ENCODE measurements at regions not wholly inside any gene's neighbourhood (a gene's known extent, or its start where the extent isn't known, plus 50 kb on each side); places are given as distances from the start of the nearest gene placed in this dataset.

DNA sequence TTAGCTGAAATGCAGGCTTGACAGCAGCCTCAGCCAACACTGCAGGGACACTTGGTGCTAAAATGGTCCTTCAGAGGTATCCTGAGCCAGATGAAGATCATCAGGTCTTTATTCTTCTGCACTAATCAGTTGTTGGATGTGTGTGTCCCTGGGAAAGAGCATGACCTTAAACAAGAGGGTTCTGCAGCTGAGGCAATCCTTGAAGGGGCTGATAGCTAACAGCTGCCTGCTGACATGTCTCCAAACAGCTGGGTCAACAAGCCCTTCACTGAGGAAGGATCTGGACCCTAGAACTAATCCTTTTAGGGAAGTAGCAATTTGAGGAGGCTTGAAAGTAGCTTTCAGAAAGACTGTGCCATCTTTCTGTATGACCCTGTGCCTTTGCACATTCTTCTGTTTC, 376.3 kb upstream of the ACTBL2 start:
- Histone ChIP-seq H3K36me3 (ENCODE audit: control insufficient read depth, insufficient read depth, low read length) (no peaks in the 10 kb centered on the region), H3K27ac (ENCODE audit: low read depth, low read length) (no peak overlapping the region), H3K9ac (ENCODE audit: low read length) (no peak overlapping the region), H3K27me3 (ENCODE audit: control insufficient read depth, insufficient read depth, low read length) (no peaks in the 10 kb centered on the region), H3K4me3 (ENCODE audit: low read length) (no peak overlapping the region), H3K4me1 (ENCODE audit: control insufficient read depth, insufficient read depth, low read length) (no peaks in the 10 kb centered on the region)

GRCh38 chr5:57857696-57858095, 375.1 kb upstream of the ACTBL2 start:
- Histone ChIP-seq H3K27me3 (ENCODE audit: control insufficient read depth, insufficient read depth, low read length) (no peaks in the 10 kb centered on the region), H3K27ac (ENCODE audit: low read depth, low read length) (no peak overlapping the region)

DNA sequence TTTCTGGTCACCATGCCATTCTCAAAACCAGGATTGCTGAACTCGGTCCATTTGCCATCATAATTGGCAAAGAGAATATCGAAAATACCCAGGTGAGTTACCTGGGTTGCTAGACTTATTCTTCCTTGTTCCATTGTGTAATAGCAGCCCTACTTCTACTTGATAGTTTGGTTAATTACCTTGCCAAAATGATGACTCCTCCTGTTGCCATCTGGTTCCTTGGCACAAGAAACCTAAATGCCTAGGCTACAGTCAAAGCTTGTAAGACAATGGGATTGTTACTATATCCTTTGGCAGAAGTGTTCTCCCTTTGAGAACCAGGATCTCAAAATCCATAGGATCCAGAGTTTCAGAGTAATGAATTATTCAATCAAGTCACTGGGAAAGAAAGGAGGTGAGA, 373.2 kb upstream of the ACTBL2 start:
- no peak overlapping the region for H3K27ac ChIP-seq (ENCODE audit: low read depth, low read length)
- H3K4me1 ChIP-seq (ENCODE audit: control insufficient read depth, insufficient read depth, low read length), result no peaks in the 10 kb centered on the region
- no peaks in the 10 kb centered on the region for H3K36me3 ChIP-seq (ENCODE audit: control insufficient read depth, insufficient read depth, low read length)
- H3K9ac ChIP-seq (ENCODE audit: low read length), result no peak overlapping the region
- H3K4me3 ChIP-seq (ENCODE audit: low read length), result no peak overlapping the region
- H3K27me3 ChIP-seq (ENCODE audit: control insufficient read depth, insufficient read depth, low read length), result no peaks in the 10 kb centered on the region

More at GRCh38 chr5:57857696-57858095, 375.1 kb upstream of the ACTBL2 start:
- no peaks in the 10 kb centered on the region for H3K36me3 ChIP-seq (ENCODE audit: control insufficient read depth, insufficient read depth, low read length)
- no peaks in the 10 kb centered on the region for H3K4me1 ChIP-seq (ENCODE audit: control insufficient read depth, insufficient read depth, low read length)
- no peak overlapping the region for H3K9ac ChIP-seq (ENCODE audit: low read length)
- no peak overlapping the region for H3K4me3 ChIP-seq (ENCODE audit: low read length)

DNA sequence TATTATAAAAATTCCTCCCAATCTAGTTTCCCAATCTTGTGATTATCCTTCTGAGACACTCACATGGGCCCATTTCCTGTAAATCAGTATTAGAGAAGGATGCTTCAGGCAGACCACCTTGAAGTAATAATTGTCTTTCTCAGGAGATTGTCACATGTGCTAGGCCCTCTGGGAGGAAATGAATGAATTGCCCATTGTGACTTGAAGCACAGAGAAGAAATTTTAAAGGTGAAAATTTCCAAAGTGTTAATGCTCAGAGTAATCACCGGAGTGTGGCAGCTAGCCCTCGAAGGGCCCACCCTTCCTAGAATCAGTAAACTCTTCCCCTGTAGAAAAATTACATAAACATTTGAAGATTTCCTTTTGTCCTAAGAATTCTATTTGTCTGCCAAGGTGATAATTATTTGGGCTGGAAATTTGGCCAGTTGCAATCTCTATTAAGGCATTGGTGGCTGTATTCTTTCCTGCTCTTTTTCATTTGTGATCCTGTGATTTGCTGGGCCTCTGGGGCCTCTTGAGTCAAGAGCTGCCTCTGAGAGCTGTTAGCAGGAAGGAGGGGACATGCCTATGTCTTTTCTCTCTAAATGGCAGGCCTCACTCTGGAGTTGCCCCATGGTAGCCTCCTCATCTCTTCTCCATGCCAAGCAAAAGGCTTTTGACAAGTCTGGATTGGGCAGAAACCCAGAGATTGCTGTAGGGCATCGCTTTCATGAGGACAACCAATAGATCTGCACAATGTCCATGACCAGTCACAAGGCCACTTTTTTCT, 371.5 kb upstream of the ACTBL2 start:
- no peaks in the 10 kb centered on the region for H3K27me3 ChIP-seq (ENCODE audit: control insufficient read depth, insufficient read depth, low read length)
- H3K27ac ChIP-seq (ENCODE audit: low read depth, low read length), result no peak overlapping the region
- H3K4me3 ChIP-seq (ENCODE audit: low read length), result no peak overlapping the region
- no peak overlapping the region for H3K9ac ChIP-seq (ENCODE audit: low read length)
- no peaks in the 10 kb centered on the region for H3K36me3 ChIP-seq (ENCODE audit: control insufficient read depth, insufficient read depth, low read length)
- no peaks in the 10 kb centered on the region for H3K4me1 ChIP-seq (ENCODE audit: control insufficient read depth, insufficient read depth, low read length)

DNA sequence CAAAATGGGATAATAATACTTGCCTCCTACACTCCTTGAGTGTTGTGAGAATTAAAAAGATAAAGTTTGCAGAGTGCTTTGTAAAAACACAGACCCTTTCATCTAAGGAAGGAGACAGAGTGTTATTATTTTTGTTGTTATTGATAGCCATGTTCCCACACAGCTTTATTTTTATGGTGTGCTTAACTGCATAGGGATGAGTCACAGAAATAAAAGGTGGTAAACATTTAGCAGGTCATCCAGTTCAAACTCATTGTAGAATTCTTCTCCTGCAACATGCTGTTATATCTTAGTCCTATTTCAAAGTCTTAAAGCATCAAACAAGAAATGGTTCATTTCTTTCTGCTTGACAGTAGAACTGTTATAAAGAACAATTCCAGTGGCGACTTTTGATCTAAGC, 367.5 kb upstream of the ACTBL2 start:
- Histone ChIP-seq H3K4me1 (ENCODE audit: control insufficient read depth, insufficient read depth, low read length) (no peaks in the 10 kb centered on the region), H3K27me3 (ENCODE audit: control insufficient read depth, insufficient read depth, low read length) (no peaks in the 10 kb centered on the region), H3K4me3 (ENCODE audit: low read length) (no peak overlapping the region), H3K27ac (ENCODE audit: low read depth, low read length) (no peak overlapping the region), H3K9ac (ENCODE audit: low read length) (no peak overlapping the region), H3K36me3 (ENCODE audit: control insufficient read depth, insufficient read depth, low read length) (no peaks in the 10 kb centered on the region)

GRCh38 chr5:57845025-57845424, 362.4 kb upstream of the ACTBL2 start:
- Histone ChIP-seq H3K9ac (ENCODE audit: low read length) (no peak overlapping the region), H3K27ac (ENCODE audit: low read depth, low read length) (no peak overlapping the region)

GRCh38 chr5:57844410-57844809, 361.8 kb upstream of the ACTBL2 start:
- no peak overlapping the region for H3K9ac ChIP-seq (ENCODE audit: low read length)
- no peaks in the 10 kb centered on the region for H3K36me3 ChIP-seq (ENCODE audit: control insufficient read depth, insufficient read depth, low read length)
- no peaks in the 10 kb centered on the region for H3K27me3 ChIP-seq (ENCODE audit: control insufficient read depth, insufficient read depth, low read length)
- peaks cover 11% of the 10 kb centered on the region for H3K4me1 ChIP-seq (ENCODE audit: control insufficient read depth, insufficient read depth, low read length)
- no peak overlapping the region for H3K27ac ChIP-seq (ENCODE audit: low read depth, low read length)
- no peak overlapping the region for H3K4me3 ChIP-seq (ENCODE audit: low read length)

More at GRCh38 chr5:57845025-57845424, 362.4 kb upstream of the ACTBL2 start:
- no peaks in the 10 kb centered on the region for H3K36me3 ChIP-seq (ENCODE audit: control insufficient read depth, insufficient read depth, low read length)
- H3K4me3 ChIP-seq (ENCODE audit: low read length), result no peak overlapping the region
- no peaks in the 10 kb centered on the region for H3K27me3 ChIP-seq (ENCODE audit: control insufficient read depth, insufficient read depth, low read length)
- peaks cover 11% of the 10 kb centered on the region for H3K4me1 ChIP-seq (ENCODE audit: control insufficient read depth, insufficient read depth, low read length)

DNA sequence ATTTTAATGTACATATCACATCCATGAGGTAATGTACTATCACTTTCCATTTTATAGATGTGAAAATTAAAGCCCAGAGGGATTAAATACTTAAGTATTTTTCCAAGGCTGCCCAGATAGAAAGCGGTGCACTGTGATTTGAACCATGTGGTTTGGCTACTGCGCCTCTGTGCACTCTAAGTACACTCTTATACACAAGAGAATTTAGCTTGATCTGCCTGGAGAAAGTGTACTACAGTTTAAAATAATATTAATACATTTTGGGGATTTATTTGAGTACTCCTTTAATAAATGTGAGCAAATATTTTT, 360.4 kb upstream of the ACTBL2 start:
- no peaks in the 10 kb centered on the region for H3K36me3 ChIP-seq (ENCODE audit: control insufficient read depth, insufficient read depth, low read length)
- no peak overlapping the region for H3K27ac ChIP-seq (ENCODE audit: low read depth, low read length)
- H3K9ac ChIP-seq (ENCODE audit: low read length), result no peak overlapping the region
- no peaks in the 10 kb centered on the region for H3K27me3 ChIP-seq (ENCODE audit: control insufficient read depth, insufficient read depth, low read length)
- no peak overlapping the region for H3K4me3 ChIP-seq (ENCODE audit: low read length)
- H3K4me1 ChIP-seq (ENCODE audit: control insufficient read depth, insufficient read depth, low read length), result peaks cover 11% of the 10 kb centered on the region

GRCh38 chr5:57842364-57843058, 359.9 kb upstream of the ACTBL2 start:
- Histone ChIP-seq H3K36me3 (ENCODE audit: control insufficient read depth, insufficient read depth, low read length) (no peaks in the 10 kb centered on the region), H3K27ac (ENCODE audit: low read depth, low read length) (no peak overlapping the region), H3K27me3 (ENCODE audit: control insufficient read depth, insufficient read depth, low read length) (no peaks in the 10 kb centered on the region), H3K4me3 (ENCODE audit: low read length) (no peak overlapping the region), H3K4me1 (ENCODE audit: control insufficient read depth, insufficient read depth, low read length) (peaks cover 11% of the 10 kb centered on the region), H3K9ac (ENCODE audit: low read length) (no peak overlapping the region)

GRCh38 chr5:57841676-57842363, 359.2 kb upstream of the ACTBL2 start:
- H3K27me3 ChIP-seq (ENCODE audit: control insufficient read depth, insufficient read depth, low read length), result no peaks in the 10 kb centered on the region
- H3K9ac ChIP-seq (ENCODE audit: low read length), result no peak overlapping the region
- H3K36me3 ChIP-seq (ENCODE audit: control insufficient read depth, insufficient read depth, low read length), result no peaks in the 10 kb centered on the region
- peaks cover 11% of the 10 kb centered on the region for H3K4me1 ChIP-seq (ENCODE audit: control insufficient read depth, insufficient read depth, low read length)
- H3K27ac ChIP-seq (ENCODE audit: low read depth, low read length), result no peak overlapping the region
- no peak overlapping the region for H3K4me3 ChIP-seq (ENCODE audit: low read length)

- Histone ChIP-seq H3K4me3 (ENCODE audit: low read length) (no peak overlapping the region), H3K9ac (ENCODE audit: low read length) (no peak overlapping the region), H3K4me1 (ENCODE audit: control insufficient read depth, insufficient read depth, low read length) (peaks cover 11% of the 10 kb centered on the region), H3K27me3 (ENCODE audit: control insufficient read depth, insufficient read depth, low read length) (no peaks in the 10 kb centered on the region), H3K27ac (ENCODE audit: low read depth, low read length) (no peak overlapping the region), H3K36me3 (ENCODE audit: control insufficient read depth, insufficient read depth, low read length) (no peaks in the 10 kb centered on the region)
These were observed 356.9 kb upstream of the ACTBL2 start for GRCh38 chr5:57839437-57840079.

- Histone ChIP-seq H3K9ac (ENCODE audit: low read length) (no peak overlapping the region), H3K27ac (ENCODE audit: low read depth, low read length) (no peak overlapping the region), H3K36me3 (ENCODE audit: control insufficient read depth, insufficient read depth, low read length) (no peaks in the 10 kb centered on the region), H3K27me3 (ENCODE audit: control insufficient read depth, insufficient read depth, low read length) (no peaks in the 10 kb centered on the region), H3K4me1 (ENCODE audit: control insufficient read depth, insufficient read depth, low read length) (peaks cover 11% of the 10 kb centered on the region), H3K4me3 (ENCODE audit: low read length) (no peak overlapping the region)
These were observed 356.4 kb upstream of the ACTBL2 start for GRCh38 chr5:57839025-57839424.
